ENCODE measurements at regions not wholly inside any gene's neighbourhood (a gene's known extent, or its start where the extent isn't known, plus 50 kb on each side); places are given as distances from the start of the nearest gene placed in this dataset.

DNA sequence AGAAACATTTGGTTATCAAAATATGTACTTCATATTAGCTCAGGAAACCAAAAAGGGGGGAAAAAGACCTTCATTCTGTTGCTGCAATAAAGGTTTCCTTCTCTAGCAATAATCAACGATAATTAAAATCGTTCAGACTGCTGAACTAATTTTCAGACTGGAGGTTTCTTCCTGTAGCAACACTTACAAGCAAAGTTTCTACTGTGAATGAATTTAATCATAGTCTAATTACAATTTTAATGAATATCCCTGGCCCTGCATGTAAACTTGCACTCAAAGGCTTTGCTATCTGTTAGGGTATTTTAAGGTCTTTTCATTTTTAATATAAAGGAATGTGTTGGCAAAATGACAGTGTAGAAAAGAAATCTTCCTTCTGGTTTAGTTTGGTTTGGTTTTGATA lies 265.2 kb downstream of the QDPR start:
- H4K20me1 ChIP-seq (ENCODE audit: control insufficient read depth, extremely low read depth, insufficient read depth, low read length) = no peaks in the 10 kb centered on the region
- DNase-seq (ENCODE audit: low read depth in 2 of 2) = no peak
- H2AFZ ChIP-seq (ENCODE audit: low read length) = no peak overlapping the region
- H3K27me3 ChIP-seq (ENCODE audit: control insufficient read depth, insufficient read depth, low read length) = no peaks in the 10 kb centered on the region
- H3K36me3 ChIP-seq (ENCODE audit: control insufficient read depth, insufficient read depth, low read length) = no peaks in the 10 kb centered on the region
- TF ChIP-seq CTCF (conservative IDR thresholded peaks at IDR 0.05 in 1 of 2, IDR thresholded peaks at IDR 0.05 in 1 of 2; ENCODE audit: low read depth in 1 of 2, low read length in 2 of 2) (no peak), EZH2 (IDR thresholded peaks at IDR 0.05; ENCODE audit: low read length, missing control alignments) (no peak)
- no peak overlapping the region for H3K27ac ChIP-seq (ENCODE audit: insufficient read depth, low read length)
- no peaks in the 10 kb centered on the region for H3K9me3 ChIP-seq (ENCODE audit: control insufficient read depth, insufficient read depth, low read depth, low read length)
- H3K4me1 ChIP-seq (ENCODE audit: control insufficient read depth, extremely low read depth, insufficient read depth, low read length) = no peaks in the 10 kb centered on the region
- no peaks in the 10 kb centered on the region for H3K79me2 ChIP-seq (ENCODE audit: control insufficient read depth, insufficient read depth, low read length)
- no peak overlapping the region for H3K4me2 ChIP-seq (ENCODE audit: extremely low read depth, insufficient read depth, low read length)
- no peak overlapping the region for H3K9ac ChIP-seq (ENCODE audit: insufficient read depth, low read length)
- no peak overlapping the region for H3K4me3 ChIP-seq (replicated peaks in 1 of 4; ENCODE audit: control extremely low read depth in 1 of 4, insufficient read depth in 1 of 4, low read depth in 3 of 4, low read length in 4 of 4)

GRCh38 chr4:17241835-17242234 lies 270.1 kb downstream of the QDPR start:
- H3K79me2 ChIP-seq (ENCODE audit: control insufficient read depth, insufficient read depth, low read length) = no peaks in the 10 kb centered on the region
- no peaks in the 10 kb centered on the region for H4K20me1 ChIP-seq (ENCODE audit: control insufficient read depth, extremely low read depth, insufficient read depth, low read length)
- no peaks in the 10 kb centered on the region for H3K27me3 ChIP-seq (ENCODE audit: control insufficient read depth, insufficient read depth, low read length)
- H3K36me3 ChIP-seq (ENCODE audit: control insufficient read depth, insufficient read depth, low read length) = no peaks in the 10 kb centered on the region
- no peak overlapping the region for H2AFZ ChIP-seq (ENCODE audit: low read length)
- H3K4me3 ChIP-seq (replicated peaks in 1 of 4; ENCODE audit: control extremely low read depth in 1 of 4, insufficient read depth in 1 of 4, low read depth in 3 of 4, low read length in 4 of 4) = no peak overlapping the region
- H3K4me1 ChIP-seq (ENCODE audit: control insufficient read depth, extremely low read depth, insufficient read depth, low read length) = no peaks in the 10 kb centered on the region
- no peak overlapping the region for H3K4me2 ChIP-seq (ENCODE audit: extremely low read depth, insufficient read depth, low read length)
- H3K9ac ChIP-seq (ENCODE audit: insufficient read depth, low read length) = no peak overlapping the region
- H3K9me3 ChIP-seq (ENCODE audit: control insufficient read depth, insufficient read depth, low read depth, low read length) = no peaks in the 10 kb centered on the region
- TF ChIP-seq CTCF (conservative IDR thresholded peaks at IDR 0.05 in 1 of 2, IDR thresholded peaks at IDR 0.05 in 1 of 2; ENCODE audit: low read depth in 1 of 2, low read length in 2 of 2) (no peak), EZH2 (IDR thresholded peaks at IDR 0.05; ENCODE audit: low read length, missing control alignments) (no peak)
- no peak overlapping the region for H3K27ac ChIP-seq (ENCODE audit: insufficient read depth, low read length)
- no peak for DNase-seq (ENCODE audit: low read depth in 2 of 2)

DNA sequence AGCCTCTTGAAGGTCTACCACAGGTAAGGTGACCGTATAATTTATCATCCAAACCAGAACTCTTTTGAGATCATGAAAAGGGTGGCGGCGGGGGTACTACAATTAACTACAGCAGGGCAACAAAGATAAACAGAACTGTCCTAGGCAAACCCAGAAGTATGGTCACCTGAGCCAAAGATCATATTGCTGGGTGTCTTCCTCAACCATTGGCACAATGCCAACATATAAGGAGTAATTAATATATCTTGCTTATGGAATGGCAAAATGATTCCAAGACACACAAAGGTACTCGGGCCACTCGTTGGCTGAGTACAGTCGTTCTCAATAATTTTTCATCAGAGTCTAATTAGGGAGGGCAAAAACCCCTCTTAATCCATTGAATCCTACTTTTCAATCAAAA lies 273.3 kb downstream of the QDPR start:
- Histone ChIP-seq H3K27me3 (ENCODE audit: control insufficient read depth, insufficient read depth, low read length) (no peaks in the 10 kb centered on the region), H3K4me1 (ENCODE audit: control insufficient read depth, extremely low read depth, insufficient read depth, low read length) (no peaks in the 10 kb centered on the region), H3K79me2 (ENCODE audit: control insufficient read depth, insufficient read depth, low read length) (no peaks in the 10 kb centered on the region), H3K9me3 (ENCODE audit: control insufficient read depth, insufficient read depth, low read depth, low read length) (no peaks in the 10 kb centered on the region), H4K20me1 (ENCODE audit: control insufficient read depth, extremely low read depth, insufficient read depth, low read length) (no peaks in the 10 kb centered on the region), H3K9ac (ENCODE audit: insufficient read depth, low read length) (no peak overlapping the region), H2AFZ (ENCODE audit: low read length) (no peak overlapping the region), H3K4me2 (ENCODE audit: extremely low read depth, insufficient read depth, low read length) (no peak overlapping the region), H3K4me3 (replicated peaks in 1 of 4; ENCODE audit: control extremely low read depth in 1 of 4, insufficient read depth in 1 of 4, low read depth in 3 of 4, low read length in 4 of 4) (no peak overlapping the region), H3K36me3 (ENCODE audit: control insufficient read depth, insufficient read depth, low read length) (no peaks in the 10 kb centered on the region), H3K27ac (ENCODE audit: insufficient read depth, low read length) (no peak overlapping the region)
- TF ChIP-seq EZH2 (IDR thresholded peaks at IDR 0.05; ENCODE audit: low read length, missing control alignments) (no peak), CTCF (conservative IDR thresholded peaks at IDR 0.05 in 1 of 2, IDR thresholded peaks at IDR 0.05 in 1 of 2; ENCODE audit: low read depth in 1 of 2, low read length in 2 of 2) (no peak)
- DNase-seq (ENCODE audit: low read depth in 2 of 2) = no peak
